ENCODE measurements at regions not wholly inside any gene's neighbourhood (a gene's known extent, or its start where the extent isn't known, plus 50 kb on each side); places are given as distances from the start of the nearest gene placed in this dataset.

- H3K4me2 ChIP-seq (ENCODE audit: low read depth, low read length), result no peak overlapping the region
- BruUV-seq (replicated peaks), result no TSS peak
- no peak overlapping the region for H3K4me3 ChIP-seq (replicated peaks in 1 of 3; ENCODE audit: insufficient read depth in 1 of 3, low read depth in 2 of 3, low read length in 3 of 3)
- no peak overlapping the region for H3K27ac ChIP-seq (ENCODE audit: extremely low read length, insufficient read depth, low read length)
- in situ Hi-C loops (cut with HindIII; ENCODE audit: extremely low pct_ligation_motif_present, low pct_unique_long_range_greater_than_20kb), result no loop called here
- no peaks in the 10 kb centered on the region for H3K27me3 ChIP-seq (ENCODE audit: control insufficient read depth in 1 of 2, insufficient read depth in 2 of 2, low read length in 2 of 2)
- H3K9ac ChIP-seq (ENCODE audit: insufficient read depth, low read depth, low read length), result no peak overlapping the region
- no peak for DNase-seq (ENCODE audit: low spot score)
- H3K4me1 ChIP-seq (ENCODE audit: insufficient read depth, low read length), result no peaks in the 10 kb centered on the region
- no peak overlapping the region for H2AFZ ChIP-seq (ENCODE audit: low read length)
- no CpG with 5 or more reads among the region's 2 CpGs for WGBS (ENCODE audit: low lambda C conversion rate)
- no peak for TF ChIP-seq KAT8 (CRISPR knock-in tag; IDR thresholded peaks at IDR 0.05)
- no peak for TF ChIP-seq ISL2 (CRISPR knock-in tag; IDR thresholded peaks at IDR 0.05)
- TF ChIP-seq MBNL3 (CRISPR knock-in tag; conservative IDR thresholded peaks at IDR 0.05), result no peak
- no peaks in the 10 kb centered on the region for H3K9me3 ChIP-seq (ENCODE audit: low read length)
- intact Hi-C loops (cut with micrococcal nuclease; ENCODE audit: unreplicated experiment), result no loop called here
- H4K20me1 ChIP-seq (ENCODE audit: insufficient read depth, low read length), result no peaks in the 10 kb centered on the region
- no peak for FAIRE-seq
- ChIA-PET CTCF (ENCODE audit: low intra/inter-chr PET ratio, low total read pairs) (no interaction called here), POLR2A (no interaction called here)
- H3K79me2 ChIP-seq (ENCODE audit: insufficient read depth, low read length), result no peaks in the 10 kb centered on the region
- ATAC-seq, result no peak
- H3K36me3 ChIP-seq (replicated peaks in 1 of 2; ENCODE audit: control insufficient read depth in 1 of 2, insufficient read depth in 2 of 2, low read length in 2 of 2), result no peaks in the 10 kb centered on the region
These were observed 95.8 kb upstream of the WDR1 start for GRCh38 chr4:10212400-10212799.

- H4K20me1 ChIP-seq (ENCODE audit: insufficient read depth, low read length), result no peaks in the 10 kb centered on the region
- no peaks in the 10 kb centered on the region for H3K4me1 ChIP-seq (ENCODE audit: insufficient read depth, low read length)
- H3K4me3 ChIP-seq (replicated peaks in 1 of 3; ENCODE audit: insufficient read depth in 1 of 3, low read depth in 2 of 3, low read length in 3 of 3), result no peak overlapping the region
- 9% methylated on average over 4 of the region's 4 CpGs for WGBS (ENCODE audit: low lambda C conversion rate)
- no peaks in the 10 kb centered on the region for H3K27me3 ChIP-seq (ENCODE audit: control insufficient read depth in 1 of 2, insufficient read depth in 2 of 2, low read length in 2 of 2)
- no peaks in the 10 kb centered on the region for H3K36me3 ChIP-seq (replicated peaks in 1 of 2; ENCODE audit: control insufficient read depth in 1 of 2, insufficient read depth in 2 of 2, low read length in 2 of 2)
- no peak for TF ChIP-seq HNF1B (CRISPR knock-in tag; IDR thresholded peaks at IDR 0.05)
- TF ChIP-seq CREB1 (IDR thresholded peaks at IDR 0.05), result peak; percentile 43; the same call in 1 of the 2 replicates
- no peak for TF ChIP-seq CREB1 (CRISPR knock-in tag; IDR thresholded peaks at IDR 0.05)
- no peak for TF ChIP-seq ERF (CRISPR knock-in tag; IDR thresholded peaks at IDR 0.05)
- H3K27ac ChIP-seq (ENCODE audit: extremely low read length, insufficient read depth, low read length), result no peak overlapping the region
- ATAC-seq (no peak), DNase-seq (ENCODE audit: low spot score) (no peak), FAIRE-seq (no peak)
- no peak overlapping the region for H2AFZ ChIP-seq (ENCODE audit: low read length)
- H3K4me2 ChIP-seq (ENCODE audit: low read depth, low read length), result no peak overlapping the region
- in situ Hi-C loops (cut with HindIII; ENCODE audit: extremely low pct_ligation_motif_present, low pct_unique_long_range_greater_than_20kb), result no loop called here
- intact Hi-C loops (cut with micrococcal nuclease; ENCODE audit: unreplicated experiment), result no loop called here
- ChIA-PET CTCF (ENCODE audit: low intra/inter-chr PET ratio, low total read pairs) (no interaction called here), POLR2A (no interaction called here)
- no peaks in the 10 kb centered on the region for H3K9me3 ChIP-seq (ENCODE audit: low read length)
- H3K79me2 ChIP-seq (ENCODE audit: insufficient read depth, low read length), result no peaks in the 10 kb centered on the region
- no peak overlapping the region for H3K9ac ChIP-seq (ENCODE audit: insufficient read depth, low read depth, low read length)
- BruUV-seq (replicated peaks), result no TSS peak
These were observed 90.5 kb upstream of the WDR1 start for GRCh38 chr4:10207116-10207515.
